Dendritic cell treated with granulocyte-macrophage colony-stimulating factor and Interleukin-4, amounts not matched to agents 40 ng/mL and 50 ng/mL, for 4 days (primary cell): ENCODE measurements at regions not wholly inside any gene's neighbourhood (a gene's known extent, or its start where the extent isn't known, plus 50 kb on each side); places are given as distances from the start of the nearest gene placed in this dataset.

ENCODE experiments used
- H3K27ac Mint-ChIP-seq: one replicate; pipeline ENCODE4 v1.8.0; 2022; ENCODE audit warnings: mild to moderate bottlenecking, mixed read lengths
- H3K27me3 Mint-ChIP-seq: one replicate; pipeline ENCODE4 v1.8.0; 2022; ENCODE audit warnings: mild to moderate bottlenecking, mixed read lengths
- H3K36me3 Mint-ChIP-seq: one replicate; pipeline ENCODE4 v1.8.0; 2022; ENCODE audit warnings: low read depth, mixed read lengths
- H3K4me1 Mint-ChIP-seq: one replicate; pipeline ENCODE4 v1.8.0; 2022; ENCODE audit warnings: low read depth, mixed read lengths
- H3K4me3 Mint-ChIP-seq: one replicate; pipeline ENCODE4 v1.8.0; 2022; ENCODE audit warnings: mild to moderate bottlenecking, moderate library complexity, mixed read lengths
- H3K9me3 Mint-ChIP-seq: one replicate; pipeline ENCODE4 v1.8.0; 2022; ENCODE audit warnings: mixed read lengths
- intact Hi-C: fragments of 100-400 bp; cut with micrococcal nuclease; formaldehyde crosslinking; loops from one replicate; pipeline ENCODE4 v1.15.0; 2022

- peak overlapping the region; percentile 46 for H3K4me3 Mint-ChIP-seq
- peaks cover 83% of the 10 kb centered on the region for H3K4me1 Mint-ChIP-seq
- intact Hi-C loops, result loop anchor here (2.0 to 5.0 kb wide), 4 partner anchors 25 to 187 kb away; no protein-coding TSS in a partner anchor
- peak overlapping the region; percentile 97 for H3K27ac Mint-ChIP-seq
- H3K9me3 Mint-ChIP-seq, result peaks cover 15% of the 10 kb centered on the region
- peaks cover 18% of the 10 kb centered on the region for H3K36me3 Mint-ChIP-seq
- H3K27me3 Mint-ChIP-seq, result no peaks in the 10 kb centered on the region
These were observed 161.6 kb downstream of the SMIM20 start for GRCh38 chr4:26075583-26075982.

- peak overlapping the region; percentile 97 for H3K27ac Mint-ChIP-seq
- intact Hi-C loops, result loop anchor here (2.0 to 5.0 kb wide), 6 partner anchors 25 to 247 kb away; no protein-coding TSS in a partner anchor
- H3K27me3 Mint-ChIP-seq, result no peaks in the 10 kb centered on the region
- peaks cover 83% of the 10 kb centered on the region for H3K4me1 Mint-ChIP-seq
- peaks cover 10% of the 10 kb centered on the region for H3K9me3 Mint-ChIP-seq
- peaks cover 13% of the 10 kb centered on the region for H3K36me3 Mint-ChIP-seq
- no peak overlapping the region for H3K4me3 Mint-ChIP-seq
These were observed 162.1 kb downstream of the SMIM20 start for GRCh38 chr4:26076000-26076587.

- peaks cover 83% of the 10 kb centered on the region for H3K4me1 Mint-ChIP-seq
- no peak overlapping the region for H3K4me3 Mint-ChIP-seq
- peaks cover 10% of the 10 kb centered on the region for H3K36me3 Mint-ChIP-seq
- H3K27ac Mint-ChIP-seq, result peak overlapping the region; percentile 97
- H3K27me3 Mint-ChIP-seq, result no peaks in the 10 kb centered on the region
- intact Hi-C loops, result loop anchor here (2.0 to 5.0 kb wide), 5 partner anchors 65 to 246 kb away; no protein-coding TSS in a partner anchor
- peaks cover 7% of the 10 kb centered on the region for H3K9me3 Mint-ChIP-seq
These were observed 162.9 kb downstream of the SMIM20 start for GRCh38 chr4:26076896-26077295.

GRCh38 chr4:26077756-26078155 is 163.7 kb downstream of the SMIM20 start:
- Mint-ChIP-seq H3K4me3 (no peak overlapping the region), H3K27me3 (no peaks in the 10 kb centered on the region), H3K9me3 (peaks cover 7% of the 10 kb centered on the region), H3K36me3 (peaks cover 8% of the 10 kb centered on the region), H3K27ac (peak overlapping the region; percentile 97), H3K4me1 (peaks cover 82% of the 10 kb centered on the region)
- intact Hi-C loops, result loop anchor here (2.0 to 5.0 kb wide), 5 partner anchors 65 to 245 kb away; no protein-coding TSS in a partner anchor

GRCh38 chr4:26080870-26081628 is 167.0 kb downstream of the SMIM20 start:
- Mint-ChIP-seq H3K9me3 (peaks cover 7% of the 10 kb centered on the region), H3K36me3 (peaks cover 5% of the 10 kb centered on the region), H3K4me3 (no peak overlapping the region), H3K27me3 (peaks cover 4% of the 10 kb centered on the region), H3K27ac (peak overlapping the region; percentile 56), H3K4me1 (peaks cover 80% of the 10 kb centered on the region)
- intact Hi-C loops, result no loop called here

GRCh38 chr4:26081795-26082498 is 167.9 kb downstream of the SMIM20 start:
- no peak overlapping the region for H3K4me3 Mint-ChIP-seq
- H3K36me3 Mint-ChIP-seq, result no peaks in the 10 kb centered on the region
- H3K9me3 Mint-ChIP-seq, result no peaks in the 10 kb centered on the region
- peaks cover 4% of the 10 kb centered on the region for H3K27me3 Mint-ChIP-seq
- H3K27ac Mint-ChIP-seq, result peak overlapping the region; percentile 56
- H3K4me1 Mint-ChIP-seq, result peaks cover 72% of the 10 kb centered on the region
- intact Hi-C loops, result no loop called here

GRCh38 chr4:26082565-26082964 is 168.5 kb downstream of the SMIM20 start:
- peak overlapping the region; percentile 56 for H3K27ac Mint-ChIP-seq
- peaks cover 74% of the 10 kb centered on the region for H3K4me1 Mint-ChIP-seq
- intact Hi-C loops, result no loop called here
- no peak overlapping the region for H3K4me3 Mint-ChIP-seq
- no peaks in the 10 kb centered on the region for H3K36me3 Mint-ChIP-seq
- peaks cover 4% of the 10 kb centered on the region for H3K27me3 Mint-ChIP-seq
- no peaks in the 10 kb centered on the region for H3K9me3 Mint-ChIP-seq

GRCh38 chr4:26083987-26084386 is 170.0 kb downstream of the SMIM20 start:
- H3K27ac Mint-ChIP-seq, result no peak overlapping the region
- no peak overlapping the region for H3K4me3 Mint-ChIP-seq
- H3K27me3 Mint-ChIP-seq, result peaks cover 4% of the 10 kb centered on the region
- peaks cover 76% of the 10 kb centered on the region for H3K4me1 Mint-ChIP-seq
- H3K9me3 Mint-ChIP-seq, result no peaks in the 10 kb centered on the region
- intact Hi-C loops, result no loop called here
- no peaks in the 10 kb centered on the region for H3K36me3 Mint-ChIP-seq

GRCh38 chr4:26084414-26084813 is 170.4 kb downstream of the SMIM20 start:
- intact Hi-C loops, result no loop called here
- Mint-ChIP-seq H3K36me3 (no peaks in the 10 kb centered on the region), H3K27me3 (peaks cover 4% of the 10 kb centered on the region), H3K4me3 (no peak overlapping the region), H3K27ac (peak overlapping the region; percentile 52), H3K9me3 (no peaks in the 10 kb centered on the region), H3K4me1 (peaks cover 79% of the 10 kb centered on the region)

GRCh38 chr4:26085551-26085950 is 171.5 kb downstream of the SMIM20 start:
- H3K4me3 Mint-ChIP-seq, result no peak overlapping the region
- peaks cover 69% of the 10 kb centered on the region for H3K4me1 Mint-ChIP-seq
- intact Hi-C loops, result no loop called here
- H3K36me3 Mint-ChIP-seq, result peaks cover 3% of the 10 kb centered on the region
- H3K27me3 Mint-ChIP-seq, result peaks cover 4% of the 10 kb centered on the region
- peaks cover 4% of the 10 kb centered on the region for H3K9me3 Mint-ChIP-seq
- H3K27ac Mint-ChIP-seq, result peak overlapping the region; percentile 52

- intact Hi-C loops, result no loop called here
- H3K27me3 Mint-ChIP-seq, result peaks cover 4% of the 10 kb centered on the region
- H3K4me1 Mint-ChIP-seq, result peaks cover 56% of the 10 kb centered on the region
- H3K27ac Mint-ChIP-seq, result no peak overlapping the region
- H3K4me3 Mint-ChIP-seq, result no peak overlapping the region
- peaks cover 7% of the 10 kb centered on the region for H3K36me3 Mint-ChIP-seq
- peaks cover 9% of the 10 kb centered on the region for H3K9me3 Mint-ChIP-seq
These were observed 172.8 kb downstream of the SMIM20 start for GRCh38 chr4:26086621-26087441.

GRCh38 chr4:26088433-26088928 is 174.5 kb downstream of the SMIM20 start:
- H3K4me1 Mint-ChIP-seq, result peaks cover 47% of the 10 kb centered on the region
- peak overlapping the region; percentile 83 for H3K27ac Mint-ChIP-seq
- H3K4me3 Mint-ChIP-seq, result peak overlapping the region; percentile 50
- peaks cover 9% of the 10 kb centered on the region for H3K9me3 Mint-ChIP-seq
- peaks cover 7% of the 10 kb centered on the region for H3K36me3 Mint-ChIP-seq
- H3K27me3 Mint-ChIP-seq, result peaks cover 4% of the 10 kb centered on the region
- intact Hi-C loops, result no loop called here

GRCh38 chr4:26093551-26093950 is 179.5 kb downstream of the SMIM20 start:
- Mint-ChIP-seq H3K4me1 (peaks cover 33% of the 10 kb centered on the region), H3K27ac (no peak overlapping the region), H3K27me3 (no peaks in the 10 kb centered on the region), H3K4me3 (no peak overlapping the region), H3K36me3 (peaks cover 7% of the 10 kb centered on the region), H3K9me3 (peaks cover 34% of the 10 kb centered on the region)
- intact Hi-C loops, result no loop called here
